Keratinocyte (primary cell): ENCODE measurements at regions not wholly inside any gene's neighbourhood (a gene's known extent, or its start where the extent isn't known, plus 50 kb on each side); places are given as distances from the start of the nearest gene placed in this dataset.

ENCODE experiments used
- DNase-seq: peaks from one replicate; pipeline ENCODE4 v3.0.0-alpha.2; 2011; ENCODE audit warnings: low read depth, missing footprints, low spot score
- FAIRE-seq: peaks from 2 replicates; lab custom pipeline; 2011; peaks lifted over from hg19 to GRCh38; lab: Jason Lieb, UNC
- H2AFZ ChIP-seq: 2 replicates; pipeline ENCODE4 v1.6.0; 2012; ENCODE audit warnings: low read length, control low read depth, inconsistent platforms; ENCODE audit not compliant: control insufficient read depth
- H3K27ac ChIP-seq: 2 replicates; pipeline ENCODE4 v1.5.1; 2011; ENCODE audit warnings: low read length; ENCODE audit not compliant: control insufficient read depth, insufficient read depth
- H3K27me3 ChIP-seq: 3 replicates; pipeline ENCODE4 v1.6.0; 2011; ENCODE audit warnings: low read length; ENCODE audit not compliant: control insufficient read depth, insufficient read depth; ENCODE audit errors: extremely low read depth
- H3K36me3 ChIP-seq, 2 experiments: 2 replicates in 1 of 2; 3 replicates in 1 of 2; pipeline ENCODE4 v1.5.1; 2011; ENCODE audit warnings: low read length in 2 of 2, mild to moderate bottlenecking in 1 of 2; ENCODE audit not compliant: control insufficient read depth in 2 of 2, insufficient read depth in 2 of 2; ENCODE audit errors: extremely low read depth in 1 of 2
- H3K4me1 ChIP-seq: 3 replicates; pipeline ENCODE4 v1.5.1; 2011; ENCODE audit warnings: low read length; ENCODE audit not compliant: control insufficient read depth, insufficient read depth; ENCODE audit errors: extremely low read depth
- H3K4me2 ChIP-seq: 3 replicates; pipeline ENCODE4 v1.6.0; 2011; ENCODE audit warnings: low read depth, low read length; ENCODE audit not compliant: control insufficient read depth, insufficient read depth; ENCODE audit errors: extremely low read depth
- H3K4me3 ChIP-seq, 3 experiments: fragments of 200-600 bp in 1 of 3; sonication (generic) in 1 of 3; 2 replicates in 2 of 3; 3 replicates in 1 of 3; pipeline ENCODE4 v1.5.1; 2011 to 2016; ENCODE audit warnings: low read length in 3 of 3, mild to moderate bottlenecking in 3 of 3, control low read depth in 2 of 3, inconsistent platforms in 1 of 3, low read depth in 1 of 3, mixed read lengths in 1 of 3, mixed run types in 1 of 3, moderate library complexity in 1 of 3; ENCODE audit not compliant: control insufficient read depth in 2 of 3, insufficient read depth in 2 of 3; ENCODE audit errors: extremely low read depth in 1 of 3
- H3K79me2 ChIP-seq: 2 replicates; pipeline ENCODE4 v1.6.0; 2012; ENCODE audit warnings: low read length; ENCODE audit not compliant: control insufficient read depth, insufficient read depth
- H3K9ac ChIP-seq: 3 replicates; pipeline ENCODE4 v1.6.0; 2011; ENCODE audit warnings: low read length; ENCODE audit not compliant: control insufficient read depth, insufficient read depth; ENCODE audit errors: extremely low read depth
- H3K9me1 ChIP-seq: 3 replicates; pipeline ENCODE4 v1.6.0; 2011; ENCODE audit warnings: low read length; ENCODE audit not compliant: control insufficient read depth, insufficient read depth; ENCODE audit errors: extremely low read depth
- H3K9me3 ChIP-seq: 2 replicates; pipeline ENCODE4 v1.5.1; 2012; ENCODE audit warnings: low read depth, low read length; ENCODE audit not compliant: control insufficient read depth
- H4K20me1 ChIP-seq: 3 replicates; pipeline ENCODE4 v1.6.0; 2011; ENCODE audit warnings: low read length; ENCODE audit not compliant: control insufficient read depth, insufficient read depth; ENCODE audit errors: extremely low read depth
- CTCF ChIP-seq, 3 experiments: IDR thresholded peaks in 1 of 3; conservative IDR thresholded peaks in 1 of 3; optimal IDR thresholded peaks in 1 of 3; 2 replicates in 2 of 3; 3 replicates in 1 of 3; pipeline versions ENCODE3 to v1.5.1; 2011; ENCODE audit warnings: low read length in 3 of 3, mild to moderate bottlenecking in 3 of 3, moderate library complexity in 2 of 3, control low read depth in 1 of 3, inconsistent platforms in 1 of 3; ENCODE audit not compliant: insufficient read depth in 2 of 3; ENCODE audit errors: extremely low read depth in 1 of 3
- EZH2 ChIP-seq: IDR thresholded peaks from one replicate; pipeline ENCODE4 v1.6.1; 2012; ENCODE audit warnings: inconsistent platforms, mild to moderate bottlenecking, low read length, moderate library complexity
- dilution Hi-C: fragments of 300-500 bp; cut with MboI; formaldehyde crosslinking; loops from one replicate; pipeline ENCODE4 v1.7.0; 2020; ENCODE audit warnings: low sequenced_read_pairs; ENCODE audit not compliant: extremely low pct_ligation_motif_present

- Histone ChIP-seq H3K9me3 (peaks cover 2% of the 10 kb centered on the region), H4K20me1 (no peaks in the 10 kb centered on the region), H3K27ac (no peak overlapping the region), H3K9me1 (no peaks in the 10 kb centered on the region), H3K4me1 (peaks cover 4% of the 10 kb centered on the region), H3K9ac (no peak overlapping the region), H3K36me3 (no peaks in the 10 kb centered on the region), H2AFZ (no peak overlapping the region), H3K4me2 (no peak overlapping the region), H3K27me3 (no peaks in the 10 kb centered on the region), H3K79me2 (no peaks in the 10 kb centered on the region), H3K4me3 (no peak overlapping the region)
- dilution Hi-C loops, result no loop called here
- DNase-seq (no peak), FAIRE-seq (no peak)
- TF ChIP-seq CTCF (optimal IDR thresholded peaks at IDR 0.05 in 1 of 3, IDR thresholded peaks at IDR 0.05 in 1 of 3, conservative IDR thresholded peaks at IDR 0.05 in 1 of 3; ENCODE audit: extremely low read depth in 1 of 3, insufficient read depth in 2 of 3, low read length in 3 of 3) (no peak), EZH2 (no peak)
Measured at GRCh38 chr2:65582364-65582763, 150.0 kb upstream of the SPRED2 start.

GRCh38 chr2:65580824-65581223 is 148.4 kb upstream of the SPRED2 start:
- dilution Hi-C loops, result no loop called here
- Histone ChIP-seq H3K9me1 (no peaks in the 10 kb centered on the region), H3K27ac (no peak overlapping the region), H2AFZ (no peak overlapping the region), H3K9me3 (peaks cover 2% of the 10 kb centered on the region), H3K4me3 (no peak overlapping the region), H3K79me2 (no peaks in the 10 kb centered on the region), H3K27me3 (no peaks in the 10 kb centered on the region), H3K36me3 (no peaks in the 10 kb centered on the region), H4K20me1 (no peaks in the 10 kb centered on the region), H3K4me2 (no peak overlapping the region), H3K4me1 (peaks cover 17% of the 10 kb centered on the region), H3K9ac (no peak overlapping the region)
- TF ChIP-seq CTCF (optimal IDR thresholded peaks at IDR 0.05 in 1 of 3, IDR thresholded peaks at IDR 0.05 in 1 of 3, conservative IDR thresholded peaks at IDR 0.05 in 1 of 3; ENCODE audit: extremely low read depth in 1 of 3, insufficient read depth in 2 of 3, low read length in 3 of 3) (no peak), EZH2 (no peak)
- DNase-seq (no peak), FAIRE-seq (no peak)
